Smooth muscle cell of the brain vasculature (primary cell): ENCODE measurements at regions not wholly inside any gene's neighbourhood (a gene's known extent, or its start where the extent isn't known, plus 50 kb on each side); places are given as distances from the start of the nearest gene placed in this dataset.

ENCODE experiments used
- DNase-seq: peaks from one replicate; pipeline ENCODE4 v3.0.0-alpha.2; 2012; ENCODE audit warnings: low read depth, low spot score

GRCh38 chr6:45830441-45831139 is 185.1 kb downstream of the CLIC5 start:
- DNase-seq, result no peak

- no peak for DNase-seq
These were observed 185.8 kb downstream of the CLIC5 start for GRCh38 chr6:45829873-45830272.

- no peak for DNase-seq
These were observed 187.6 kb downstream of the CLIC5 start for GRCh38 chr6:45827952-45828530.

- DNase-seq, result no peak
These were observed 192.8 kb downstream of the CLIC5 start for GRCh38 chr6:45822873-45823272.

GRCh38 chr6:45822246-45822812 is 193.3 kb downstream of the CLIC5 start:
- no peak for DNase-seq

GRCh38 chr6:45818655-45819054 is 197.0 kb downstream of the CLIC5 start:
- no peak for DNase-seq

- DNase-seq, result no peak
These were observed 198.9 kb downstream of the CLIC5 start for GRCh38 chr6:45816674-45817297.

DNA sequence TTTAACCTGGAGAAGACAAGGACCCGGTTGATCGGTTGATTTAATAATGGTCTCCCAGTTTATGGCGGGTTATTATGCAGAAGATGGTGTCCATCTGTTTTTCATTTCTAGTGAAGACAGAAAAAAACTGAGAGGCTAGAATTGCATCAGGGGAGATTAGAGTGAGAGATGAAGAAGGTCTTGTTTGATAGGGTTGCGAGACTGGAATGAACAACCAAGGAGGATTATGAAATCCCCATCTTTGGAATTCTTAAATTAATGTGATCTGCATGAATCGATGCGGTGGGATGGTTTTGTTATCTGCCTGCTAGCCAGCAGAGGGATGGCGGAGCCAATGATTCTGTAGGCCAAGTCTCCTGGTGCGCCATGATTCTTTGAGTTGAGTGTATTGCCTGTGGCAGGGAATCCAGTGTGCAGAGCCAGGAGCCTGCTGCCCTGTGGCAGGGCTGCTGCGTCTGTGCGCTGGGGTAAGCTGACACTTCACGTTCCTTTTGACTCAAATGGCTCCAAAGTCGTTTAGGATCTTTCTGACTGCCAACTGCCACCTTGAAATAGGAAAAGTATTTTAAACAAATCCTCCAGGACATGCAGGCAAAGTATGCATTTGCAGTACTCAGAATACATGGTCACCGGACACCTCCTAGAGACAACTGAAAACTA is 200.1 kb downstream of the CLIC5 start:
- no peak for DNase-seq

- no peak for DNase-seq
These were observed 200.9 kb downstream of the CLIC5 start for GRCh38 chr6:45814772-45815171.

DNA sequence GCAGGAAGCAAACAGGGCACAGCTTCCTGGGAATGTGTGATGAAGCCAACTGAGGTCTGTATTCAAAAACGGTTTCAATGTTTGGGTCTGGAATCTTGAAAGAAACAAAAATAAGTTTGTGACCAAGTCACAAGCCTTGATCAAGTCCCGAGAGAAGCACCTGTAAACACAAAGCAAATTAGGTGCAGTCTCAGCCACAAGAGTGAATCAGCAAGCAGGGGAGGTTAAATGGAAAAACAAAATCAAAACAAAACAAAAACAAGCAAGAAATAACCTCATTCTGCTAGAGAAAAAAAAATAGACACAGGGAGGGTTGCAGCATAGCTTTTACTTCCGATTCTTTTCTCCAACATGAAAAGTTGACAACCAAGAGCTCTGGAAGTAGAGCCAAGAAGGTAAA is 201.7 kb downstream of the CLIC5 start:
- DNase-seq, result no peak

GRCh38 chr6:45812922-45813321 is 202.7 kb downstream of the CLIC5 start:
- no peak for DNase-seq

GRCh38 chr6:45808917-45809316 is 206.7 kb downstream of the CLIC5 start:
- no peak for DNase-seq

- no peak for DNase-seq
These were observed 207.5 kb downstream of the CLIC5 start for GRCh38 chr6:45808042-45808645.

GRCh38 chr6:45807311-45808041 is 208.2 kb downstream of the CLIC5 start:
- DNase-seq, result no peak

GRCh38 chr6:45806172-45806571 is 209.5 kb downstream of the CLIC5 start:
- no peak for DNase-seq

- no peak for DNase-seq
These were observed 212.6 kb downstream of the CLIC5 start for GRCh38 chr6:45803071-45803470.

- DNase-seq, result no peak
These were observed 214.0 kb downstream of the CLIC5 start for GRCh38 chr6:45801471-45802289.

DNA sequence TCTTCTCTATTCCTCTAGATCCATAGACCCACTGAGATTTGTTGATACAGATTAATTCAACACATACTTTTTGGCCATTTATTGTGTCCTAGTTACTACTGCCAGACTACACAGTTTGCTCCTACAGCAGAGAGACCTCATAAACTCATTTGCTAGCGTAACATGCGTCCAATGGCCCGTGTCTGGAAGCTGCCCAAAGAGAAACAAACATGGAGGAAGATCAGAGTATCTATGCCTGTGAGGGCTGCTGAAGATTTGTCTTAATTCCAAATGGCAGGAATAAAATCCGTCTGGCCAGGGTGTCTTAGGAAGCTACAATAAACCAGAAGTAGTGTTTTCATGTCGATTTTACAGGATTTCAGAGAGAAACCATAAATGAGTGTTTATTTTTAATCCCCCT is 214.7 kb downstream of the CLIC5 start:
- no peak for DNase-seq

DNA sequence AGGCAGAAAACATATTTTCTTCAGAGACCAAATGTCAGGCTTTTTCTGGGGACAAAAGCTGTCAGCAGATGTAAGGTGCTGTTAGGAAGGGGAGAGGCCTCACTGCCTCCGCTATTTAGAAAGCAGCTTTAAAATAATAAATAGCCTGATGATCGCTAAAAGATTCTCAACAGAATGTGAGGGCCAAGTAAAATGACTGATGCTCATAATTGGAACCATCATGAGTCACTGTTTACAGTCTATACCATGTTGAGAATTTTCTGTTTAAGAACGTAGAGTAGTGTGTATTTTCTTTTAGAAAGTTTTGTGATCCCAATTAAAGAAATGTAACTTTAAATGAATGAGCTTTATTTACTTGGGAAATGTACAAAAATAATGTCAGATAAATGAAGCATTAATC is 220.0 kb downstream of the CLIC5 start:
- DNase-seq, result no peak

- DNase-seq, result no peak
These were observed 221.2 kb downstream of the CLIC5 start for GRCh38 chr6:45794465-45794864.
